HG03354 (cell line): ENCODE measurements at regions not wholly inside any gene's neighbourhood (a gene's known extent, or its start where the extent isn't known, plus 50 kb on each side); places are given as distances from the start of the nearest gene placed in this dataset.
"Not testable (repeated sequence)": the region's sequence is repeated elsewhere in the genome, so short reads cannot be mapped to it uniquely, and the experiment has no call there.

Experiments
- ATAC-seq: cut with Tn5 transposase; IDR thresholded peaks from one replicate; pipeline ENCODE4 v1.9.1; 2021; ENCODE audit warnings: mild to moderate bottlenecking; ENCODE audit not compliant: unreplicated experiment, poor library complexity, severe bottlenecking

- not testable (repeated sequence) for ATAC-seq
These were observed 76.8 kb upstream of the NBPF11 start for GRCh38 chr1:148228846-148229245.

GRCh38 chr1:148222399-148223159, 70.5 kb upstream of the NBPF11 start:
- ATAC-seq: not testable (repeated sequence)

GRCh38 chr1:148221593-148221992, 69.5 kb upstream of the NBPF11 start:
- ATAC-seq: not testable (repeated sequence)

- not testable (repeated sequence) for ATAC-seq
These were observed 67.1 kb upstream of the NBPF11 start for GRCh38 chr1:148219229-148219628.

- ATAC-seq: not testable (repeated sequence)
These were observed 59.1 kb upstream of the NBPF11 start for GRCh38 chr1:148211191-148211590.

- ATAC-seq: not testable (repeated sequence)
These were observed 58.5 kb upstream of the NBPF11 start for GRCh38 chr1:148210624-148211023.

- ATAC-seq: not testable (repeated sequence)
These were observed 58.1 kb upstream of the NBPF11 start for GRCh38 chr1:148210166-148210565.

GRCh38 chr1:148202013-148202412, 49.9 kb upstream of the NBPF11 start:
- not testable (repeated sequence) for ATAC-seq
